ENCODE measurements at regions not wholly inside any gene's neighbourhood (a gene's known extent, or its start where the extent isn't known, plus 50 kb on each side); places are given as distances from the start of the nearest gene placed in this dataset.

DNA sequence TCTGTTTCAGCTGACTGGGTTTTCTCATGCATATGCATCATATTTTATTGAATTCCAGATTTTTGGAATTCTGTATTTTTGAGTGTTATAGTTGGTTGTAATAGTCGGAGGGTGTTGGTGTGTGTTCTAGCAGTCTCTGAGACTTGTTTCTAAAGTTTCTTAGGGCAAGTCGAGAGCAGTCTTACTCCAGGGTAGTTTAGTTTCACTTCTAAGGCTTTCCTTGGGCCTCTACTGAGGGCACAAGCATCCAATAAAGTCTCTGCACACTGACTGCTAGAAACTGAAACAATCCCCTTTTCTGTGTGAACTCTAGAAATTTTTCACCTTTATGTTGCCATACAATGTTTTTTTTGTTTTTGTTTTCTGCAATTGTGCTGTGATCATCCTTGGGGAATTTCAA lies 663.7 kb upstream of the LRATD1 start:
- no peak for TF ChIP-seq YY1 (IDR thresholded peaks at IDR 0.05; ENCODE audit: insufficient read depth, insufficient read length)
- TF ChIP-seq ZNF274 (IDR thresholded peaks at IDR 0.05; ENCODE audit: low read depth, low read length), result no peak

Data from NT2/D1 (cell line).